HEK293 (cell line): ENCODE measurements at regions not wholly inside any gene's neighbourhood (a gene's known extent, or its start where the extent isn't known, plus 50 kb on each side); places are given as distances from the start of the nearest gene placed in this dataset.

ENCODE experiments used
- CTCF ChIA-PET: fragments of 350-600 bp; formaldehyde crosslinking; extraction: SDS; loops from one replicate; lab custom pipeline; 2021; ENCODE audit warnings: antibody characterized with exemption; lab: Yijun Ruan, JAX
- POLR2A ChIA-PET: fragments of 300-600 bp; formaldehyde crosslinking; extraction: SDS; loops from one replicate; lab custom pipeline; 2020; ENCODE audit warnings: antibody characterized with exemption, inconsistent platforms; lab: Yijun Ruan, JAX
- H3K27ac ChIP-seq: fragments of 200-500 bp; sonication (Bioruptor generic); 2 replicates; pipeline ENCODE4 v1.5.1; 2014; ENCODE audit warnings: low read depth, low read length, control low read depth, inconsistent platforms; ENCODE audit errors: extremely low read depth
- H3K36me3 ChIP-seq, 2 experiments: fragments of 200-500 bp in 1 of 2; sonication (Bioruptor generic) in 1 of 2; 1 replicate in 1 of 2; 2 replicates in 1 of 2; pipeline ENCODE4 v1.5.1; 2014 to 2017; ENCODE audit warnings: inconsistent platforms in 2 of 2, low read length in 2 of 2; ENCODE audit not compliant: control insufficient read depth in 2 of 2, insufficient read depth in 1 of 2
- H3K4me1 ChIP-seq: fragments of 200-500 bp; sonication (Bioruptor generic); 2 replicates; pipeline ENCODE4 v1.5.1; 2014; ENCODE audit warnings: mild to moderate bottlenecking, low read length, inconsistent platforms; ENCODE audit not compliant: control insufficient read depth, insufficient read depth
- H3K4me3 ChIP-seq: 2 replicates; pipeline ENCODE4 v1.5.1; 2011; ENCODE audit warnings: low read depth, mild to moderate bottlenecking, control low read depth, low read length, moderate library complexity
- H3K9me3 ChIP-seq: fragments of 200-500 bp; sonication (Bioruptor generic); 2 replicates; pipeline ENCODE4 v1.5.1; 2014; ENCODE audit warnings: low read depth, low read length, inconsistent platforms; ENCODE audit not compliant: control insufficient read depth, insufficient read depth
- GLIS1 ChIP-seq: fragments of 450-650 bp; formaldehyde crosslinking; IDR thresholded peaks from 2 replicates; pipeline ENCODE4 v1.5.1; 2016; ENCODE audit warnings: missing biosample characterization, missing genetic modification characterization
- MZF1 ChIP-seq: fragments of 450-650 bp; formaldehyde crosslinking; IDR thresholded peaks from 2 replicates; pipeline ENCODE4 v1.5.1; 2017; ENCODE audit warnings: missing biosample characterization, missing genetic modification characterization, borderline replicate concordance
- PRDM1 ChIP-seq: fragments of 450-650 bp; formaldehyde crosslinking; IDR thresholded peaks from 2 replicates; pipeline ENCODE4; 2016; ENCODE audit warnings: missing biosample characterization, missing genetic modification characterization
- SCRT2 ChIP-seq: fragments of 450-650 bp; formaldehyde crosslinking; IDR thresholded peaks from 2 replicates; pipeline ENCODE4 v1.5.1; 2016; ENCODE audit warnings: missing biosample characterization, missing genetic modification characterization
- SETDB1 ChIP-seq: IDR thresholded peaks from one replicate; pipeline ENCODE4 v1.6.1; 2017; ENCODE audit warnings: mild to moderate bottlenecking, low read length, moderate library complexity, mixed read lengths; ENCODE audit not compliant: insufficient read length
- TRIM28 ChIP-seq: IDR thresholded peaks from 2 replicates; pipeline ENCODE4 v1.6.1; 2011; ENCODE audit warnings: low read length, control low read depth, borderline replicate concordance
- YY2 ChIP-seq: fragments of 450-650 bp; formaldehyde crosslinking; IDR thresholded peaks from 2 replicates; pipeline ENCODE4 v1.5.1; 2016; ENCODE audit warnings: missing biosample characterization, missing genetic modification characterization
- ZNF266 ChIP-seq: fragments of 450-650 bp; formaldehyde crosslinking; IDR thresholded peaks from 2 replicates; pipeline ENCODE4 v1.5.1; 2016; ENCODE audit warnings: missing biosample characterization, missing genetic modification characterization, low read depth
- ZNF311 ChIP-seq: fragments of 450-650 bp; formaldehyde crosslinking; IDR thresholded peaks from 2 replicates; pipeline ENCODE4 v1.5.1; 2017; ENCODE audit warnings: missing biosample characterization, missing genetic modification characterization, borderline replicate concordance
- ZNF324 ChIP-seq: fragments of 450-650 bp; formaldehyde crosslinking; IDR thresholded peaks from 2 replicates; pipeline ENCODE4 v1.5.1; 2016; ENCODE audit warnings: missing biosample characterization, missing genetic modification characterization
- ZNF362 ChIP-seq: fragments of 450-650 bp; formaldehyde crosslinking; IDR thresholded peaks from 2 replicates; pipeline ENCODE4 v1.5.1; 2016; ENCODE audit warnings: missing biosample characterization, missing genetic modification characterization
- ZNF398 ChIP-seq: fragments of 450-650 bp; formaldehyde crosslinking; IDR thresholded peaks from 2 replicates; pipeline ENCODE4 v1.5.1; 2017; ENCODE audit warnings: missing biosample characterization, missing genetic modification characterization
- ZNF473 ChIP-seq: fragments of 450-650 bp; formaldehyde crosslinking; IDR thresholded peaks from 2 replicates; pipeline ENCODE4 v1.5.1; 2017; ENCODE audit warnings: missing biosample characterization, missing genetic modification characterization
- ZNF501 ChIP-seq: fragments of 450-650 bp; formaldehyde crosslinking; IDR thresholded peaks from 2 replicates; pipeline ENCODE4 v1.5.1; 2016; ENCODE audit warnings: missing biosample characterization, missing genetic modification characterization
- ZNF585B ChIP-seq: fragments of 450-650 bp; formaldehyde crosslinking; IDR thresholded peaks from 2 replicates; pipeline ENCODE4 v1.5.1; 2016; ENCODE audit warnings: missing biosample characterization, missing genetic modification characterization
- ZNF600 ChIP-seq: fragments of 450-650 bp; formaldehyde crosslinking; IDR thresholded peaks from 2 replicates; pipeline ENCODE4 v1.5.1; 2016; ENCODE audit warnings: missing biosample characterization, missing genetic modification characterization
- ZNF830 ChIP-seq: fragments of 450-650 bp; IDR thresholded peaks from 2 replicates; pipeline ENCODE4 v1.5.0; 2018; ENCODE audit warnings: missing biosample characterization, missing genetic modification characterization, low read depth, mild to moderate bottlenecking, moderate library complexity
- TF ChIP-seq, protein P1 (sequence below): fragments of 450-650 bp; formaldehyde crosslinking; conservative IDR thresholded peaks from 2 replicates; pipeline ENCODE4 v1.5.1; 2016; ENCODE audit warnings: low read depth, missing biosample characterization, missing genetic modification characterization
- TF ChIP-seq, protein P2 (sequence below): fragments of 450-650 bp; formaldehyde crosslinking; IDR thresholded peaks from 2 replicates; pipeline ENCODE4 v1.5.1; 2016; ENCODE audit warnings: missing biosample characterization, missing genetic modification characterization, borderline replicate concordance
- TF ChIP-seq, protein P3 (sequence below): fragments of 450-650 bp; formaldehyde crosslinking; IDR thresholded peaks from 2 replicates; pipeline ENCODE4 v1.5.1; 2016; ENCODE audit warnings: missing biosample characterization, missing genetic modification characterization
- TF ChIP-seq, protein P4 (sequence below): fragments of 450-650 bp; formaldehyde crosslinking; IDR thresholded peaks from 2 replicates; pipeline ENCODE4 v1.5.1; 2016; ENCODE audit warnings: missing biosample characterization, missing genetic modification characterization

DNA sequence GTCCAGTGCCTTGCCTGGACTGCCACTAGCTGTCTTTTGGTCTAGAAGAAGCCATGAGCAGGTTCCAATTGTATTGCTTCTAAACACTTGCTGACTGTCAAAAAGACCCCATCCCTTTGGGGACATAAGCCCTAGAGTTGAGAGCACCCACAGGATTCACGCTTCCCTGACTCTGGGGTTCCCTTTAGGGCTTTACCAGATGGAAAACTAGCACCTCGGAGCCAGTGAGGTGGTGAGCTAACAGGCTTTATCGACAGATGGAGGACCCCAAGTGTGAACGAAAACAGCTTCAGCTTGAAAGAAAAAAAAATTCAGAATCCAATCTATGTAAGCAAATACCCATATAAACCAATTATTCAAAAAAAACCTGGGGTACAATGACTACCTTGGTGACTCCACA, 90.8 kb downstream of the NAA11 start (continued):
- TF ChIP-seq, protein P1, sequence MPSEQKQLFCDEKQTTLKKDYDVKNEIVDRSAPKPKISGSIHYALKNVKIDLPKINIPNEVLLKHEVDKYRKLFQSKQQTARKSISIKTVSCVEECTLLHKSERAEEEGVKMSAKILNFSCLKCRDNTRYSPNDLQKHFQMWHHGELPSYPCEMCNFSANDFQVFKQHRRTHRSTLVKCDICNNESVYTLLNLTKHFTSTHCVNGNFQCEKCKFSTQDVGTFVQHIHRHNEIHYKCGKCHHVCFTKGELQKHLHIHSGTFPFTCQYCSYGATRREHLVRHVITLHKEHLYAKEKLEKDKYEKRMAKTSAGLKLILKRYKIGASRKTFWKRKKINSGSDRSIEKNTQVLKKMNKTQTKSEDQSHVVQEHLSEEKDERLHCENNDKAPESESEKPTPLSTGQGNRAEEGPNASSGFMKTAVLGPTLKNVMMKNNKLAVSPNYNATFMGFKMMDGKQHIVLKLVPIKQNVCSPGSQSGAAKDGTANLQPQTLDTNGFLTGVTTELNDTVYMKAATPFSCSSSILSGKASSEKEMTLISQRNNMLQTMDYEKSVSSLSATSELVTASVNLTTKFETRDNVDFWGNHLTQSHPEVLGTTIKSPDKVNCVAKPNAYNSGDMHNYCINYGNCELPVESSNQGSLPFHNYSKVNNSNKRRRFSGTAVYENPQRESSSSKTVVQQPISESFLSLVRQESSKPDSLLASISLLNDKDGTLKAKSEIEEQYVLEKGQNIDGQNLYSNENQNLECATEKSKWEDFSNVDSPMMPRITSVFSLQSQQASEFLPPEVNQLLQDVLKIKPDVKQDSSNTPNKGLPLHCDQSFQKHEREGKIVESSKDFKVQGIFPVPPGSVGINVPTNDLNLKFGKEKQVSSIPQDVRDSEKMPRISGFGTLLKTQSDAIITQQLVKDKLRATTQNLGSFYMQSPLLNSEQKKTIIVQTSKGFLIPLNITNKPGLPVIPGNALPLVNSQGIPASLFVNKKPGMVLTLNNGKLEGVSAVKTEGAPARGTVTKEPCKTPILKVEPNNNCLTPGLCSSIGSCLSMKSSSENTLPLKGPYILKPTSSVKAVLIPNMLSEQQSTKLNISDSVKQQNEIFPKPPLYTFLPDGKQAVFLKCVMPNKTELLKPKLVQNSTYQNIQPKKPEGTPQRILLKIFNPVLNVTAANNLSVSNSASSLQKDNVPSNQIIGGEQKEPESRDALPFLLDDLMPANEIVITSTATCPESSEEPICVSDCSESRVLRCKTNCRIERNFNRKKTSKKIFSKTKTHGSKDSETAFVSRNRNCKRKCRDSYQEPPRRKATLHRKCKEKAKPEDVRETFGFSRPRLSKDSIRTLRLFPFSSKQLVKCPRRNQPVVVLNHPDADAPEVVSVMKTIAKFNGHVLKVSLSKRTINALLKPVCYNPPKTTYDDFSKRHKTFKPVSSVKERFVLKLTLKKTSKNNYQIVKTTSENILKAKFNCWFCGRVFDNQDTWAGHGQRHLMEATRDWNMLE (tag by site-specific recombination): no peak
- TF ChIP-seq GLIS1 (tag by site-specific recombination): no peak
- TF ChIP-seq ZNF501 (tag by site-specific recombination): no peak
- TF ChIP-seq, protein P2, sequence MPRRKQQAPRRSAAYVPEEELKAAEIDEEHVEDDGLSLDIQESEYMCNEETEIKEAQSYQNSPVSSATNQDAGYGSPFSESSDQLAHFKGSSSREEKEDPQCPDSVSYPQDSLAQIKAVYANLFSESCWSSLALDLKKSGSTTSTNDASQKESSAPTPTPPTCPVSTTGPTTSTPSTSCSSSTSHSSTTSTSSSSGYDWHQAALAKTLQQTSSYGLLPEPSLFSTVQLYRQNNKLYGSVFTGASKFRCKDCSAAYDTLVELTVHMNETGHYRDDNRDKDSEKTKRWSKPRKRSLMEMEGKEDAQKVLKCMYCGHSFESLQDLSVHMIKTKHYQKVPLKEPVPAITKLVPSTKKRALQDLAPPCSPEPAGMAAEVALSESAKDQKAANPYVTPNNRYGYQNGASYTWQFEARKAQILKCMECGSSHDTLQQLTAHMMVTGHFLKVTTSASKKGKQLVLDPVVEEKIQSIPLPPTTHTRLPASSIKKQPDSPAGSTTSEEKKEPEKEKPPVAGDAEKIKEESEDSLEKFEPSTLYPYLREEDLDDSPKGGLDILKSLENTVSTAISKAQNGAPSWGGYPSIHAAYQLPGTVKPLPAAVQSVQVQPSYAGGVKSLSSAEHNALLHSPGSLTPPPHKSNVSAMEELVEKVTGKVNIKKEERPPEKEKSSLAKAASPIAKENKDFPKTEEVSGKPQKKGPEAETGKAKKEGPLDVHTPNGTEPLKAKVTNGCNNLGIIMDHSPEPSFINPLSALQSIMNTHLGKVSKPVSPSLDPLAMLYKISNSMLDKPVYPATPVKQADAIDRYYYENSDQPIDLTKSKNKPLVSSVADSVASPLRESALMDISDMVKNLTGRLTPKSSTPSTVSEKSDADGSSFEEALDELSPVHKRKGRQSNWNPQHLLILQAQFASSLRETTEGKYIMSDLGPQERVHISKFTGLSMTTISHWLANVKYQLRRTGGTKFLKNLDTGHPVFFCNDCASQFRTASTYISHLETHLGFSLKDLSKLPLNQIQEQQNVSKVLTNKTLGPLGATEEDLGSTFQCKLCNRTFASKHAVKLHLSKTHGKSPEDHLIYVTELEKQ: no peak
- TF ChIP-seq, protein P3, sequence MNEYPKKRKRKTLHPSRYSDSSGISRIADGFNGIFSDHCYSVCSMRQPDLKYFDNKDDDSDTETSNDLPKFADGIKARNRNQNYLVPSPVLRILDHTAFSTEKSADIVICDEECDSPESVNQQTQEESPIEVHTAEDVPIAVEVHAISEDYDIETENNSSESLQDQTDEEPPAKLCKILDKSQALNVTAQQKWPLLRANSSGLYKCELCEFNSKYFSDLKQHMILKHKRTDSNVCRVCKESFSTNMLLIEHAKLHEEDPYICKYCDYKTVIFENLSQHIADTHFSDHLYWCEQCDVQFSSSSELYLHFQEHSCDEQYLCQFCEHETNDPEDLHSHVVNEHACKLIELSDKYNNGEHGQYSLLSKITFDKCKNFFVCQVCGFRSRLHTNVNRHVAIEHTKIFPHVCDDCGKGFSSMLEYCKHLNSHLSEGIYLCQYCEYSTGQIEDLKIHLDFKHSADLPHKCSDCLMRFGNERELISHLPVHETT: no peak
- TF ChIP-seq ZNF585B: no peak
- TF ChIP-seq SETDB1: no peak
- TF ChIP-seq ZNF311: no peak
- no peak for TF ChIP-seq ZNF398 (tag by site-specific recombination)
- TF ChIP-seq MZF1: no peak
- no peak for TF ChIP-seq ZNF324
- TF ChIP-seq ZNF473: no peak

- H3K27ac ChIP-seq: no peak overlapping the region
- no peak overlapping the region for H3K4me3 ChIP-seq
- ChIA-PET CTCF (no interaction called here), POLR2A (no interaction called here)
- H3K9me3 ChIP-seq: no peaks in the 10 kb centered on the region
- no peaks in the 10 kb centered on the region for H3K36me3 ChIP-seq
- no peaks in the 10 kb centered on the region for H3K4me1 ChIP-seq
- TF ChIP-seq, protein P3: no peak
- TF ChIP-seq PRDM1 (tag by site-specific recombination) (no peak), ZNF362 (tag by site-specific recombination) (no peak), ZNF830 (tag by site-specific recombination) (no peak), ZNF600 (tag by site-specific recombination) (no peak), YY2 (tag by site-specific recombination) (no peak), SCRT2 (tag by site-specific recombination) (no peak), ZNF266 (no peak), TRIM28 (no peak)
- TF ChIP-seq, protein P4, sequence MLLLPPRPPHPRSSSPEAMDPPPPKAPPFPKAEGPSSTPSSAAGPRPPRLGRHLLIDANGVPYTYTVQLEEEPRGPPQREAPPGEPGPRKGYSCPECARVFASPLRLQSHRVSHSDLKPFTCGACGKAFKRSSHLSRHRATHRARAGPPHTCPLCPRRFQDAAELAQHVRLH (tag by site-specific recombination): no peak
Observed at GRCh38 chr4:79233820-79234219, 92.0 kb downstream of the NAA11 start.
